ENCODE measurements at regions not wholly inside any gene's neighbourhood (a gene's known extent, or its start where the extent isn't known, plus 50 kb on each side); places are given as distances from the start of the nearest gene placed in this dataset.

- H3K27me3 Mint-ChIP-seq (ENCODE audit: low read depth): no peaks in the 10 kb centered on the region
- H3K9me3 Mint-ChIP-seq: no peaks in the 10 kb centered on the region
- H3K4me3 Mint-ChIP-seq: no peak overlapping the region
- no peak overlapping the region for H3K27ac Mint-ChIP-seq
- no peak for ATAC-seq
- H3K4me1 Mint-ChIP-seq: 0 out of 2 replicates have a peak, but pooled peaks cover 6% of the 10 kb centered on the region
- CTCF ChIA-PET: no interaction called here
- TF ChIP-seq OVOL2 (CRISPR knock-in tag; IDR thresholded peaks at IDR 0.05; ENCODE audit: borderline replicate concordance): no peak
- TF ChIP-seq GABPB1 (CRISPR knock-in tag; IDR thresholded peaks at IDR 0.05): no peak
- no peak for TF ChIP-seq ZNF416 (CRISPR knock-in tag; IDR thresholded peaks at IDR 0.05)
- no peak for TF ChIP-seq PRDM15 (CRISPR knock-in tag; IDR thresholded peaks at IDR 0.05)
- no peak for TF ChIP-seq HMGA2 (CRISPR knock-in tag; IDR thresholded peaks at IDR 0.05)
- TF ChIP-seq ZMAT4 (CRISPR knock-in tag; IDR thresholded peaks at IDR 0.05): no peak
- TF ChIP-seq NR3C1 (CRISPR knock-in tag; conservative IDR thresholded peaks at IDR 0.05; ENCODE audit: low read depth): no peak
- no peak for TF ChIP-seq AFF4 (CRISPR knock-in tag; IDR thresholded peaks at IDR 0.05; ENCODE audit: borderline replicate concordance)
- no peak for DNase-seq (ENCODE audit: low spot score)
- POLR2A ChIA-PET: no interaction called here
- H3K36me3 Mint-ChIP-seq: no peaks in the 10 kb centered on the region
Observed at GRCh38 chr13:65855242-65855805, 1374.8 kb downstream of the PCDH9 start.

- ChIA-PET POLR2A (no interaction called here), CTCF (no interaction called here)
- DNase-seq (ENCODE audit: low spot score): no peak
- no peak overlapping the region for H3K4me3 Mint-ChIP-seq
- no peak for TF ChIP-seq SP1 (CRISPR knock-in tag; conservative IDR thresholded peaks at IDR 0.05)
- no peak for TF ChIP-seq SMAD4 (CRISPR knock-in tag; IDR thresholded peaks at IDR 0.05)
- no peak for TF ChIP-seq SOX15 (CRISPR knock-in tag; IDR thresholded peaks at IDR 0.05)
- TF ChIP-seq ZNF532 (CRISPR knock-in tag; IDR thresholded peaks at IDR 0.05; ENCODE audit: borderline replicate concordance): no peak
- TF ChIP-seq ZNF232 (CRISPR knock-in tag; IDR thresholded peaks at IDR 0.05): no peak
- TF ChIP-seq ZNF425 (CRISPR knock-in tag; conservative IDR thresholded peaks at IDR 0.05): no peak
- TF ChIP-seq ZNF396 (CRISPR knock-in tag; IDR thresholded peaks at IDR 0.05; ENCODE audit: borderline replicate concordance): no peak
- no peak for TF ChIP-seq ZNF671 (CRISPR knock-in tag; IDR thresholded peaks at IDR 0.05)
- no peak for TF ChIP-seq JUN (CRISPR knock-in tag; IDR thresholded peaks at IDR 0.05)
- TF ChIP-seq PRDM15 (CRISPR knock-in tag; IDR thresholded peaks at IDR 0.05): no peak
- 0 out of 2 replicates have a peak, but pooled peaks cover 6% of the 10 kb centered on the region for H3K4me1 Mint-ChIP-seq
- no peaks in the 10 kb centered on the region for H3K9me3 Mint-ChIP-seq
- H3K27me3 Mint-ChIP-seq (ENCODE audit: low read depth): no peaks in the 10 kb centered on the region
- H3K36me3 Mint-ChIP-seq: no peaks in the 10 kb centered on the region
- H3K27ac Mint-ChIP-seq: no peak overlapping the region
- no peak for ATAC-seq
Observed at GRCh38 chr13:65854431-65854830, 1375.7 kb downstream of the PCDH9 start.
